GM12865 (cell line): ENCODE measurements at regions not wholly inside any gene's neighbourhood (a gene's known extent, or its start where the extent isn't known, plus 50 kb on each side); places are given as distances from the start of the nearest gene placed in this dataset.

ENCODE experiments used
- DNase-seq: peaks from one replicate; pipeline ENCODE4 v3.0.0; 2010; ENCODE audit warnings: low read depth
- H3K4me3 ChIP-seq: 2 replicates; pipeline ENCODE4 v1.5.1; 2011; ENCODE audit warnings: mild to moderate bottlenecking, low read depth, low read length, control low read depth
- CTCF ChIP-seq: IDR thresholded peaks from 2 replicates; pipeline ENCODE4 v1.5.1; 2011; ENCODE audit warnings: low read length, control low read depth, low read depth, inconsistent platforms; ENCODE audit not compliant: insufficient read depth; ENCODE audit errors: missing control alignments

- TF ChIP-seq CTCF = no peak
- DNase-seq = no peak
- H3K4me3 ChIP-seq = no peak overlapping the region
These were observed 529.9 kb upstream of the MMS22L start for GRCh38 chr6:97812940-97813339.

- no peak overlapping the region for H3K4me3 ChIP-seq
- DNase-seq = no peak
- TF ChIP-seq CTCF = no peak
These were observed 531.0 kb upstream of the MMS22L start for GRCh38 chr6:97813889-97814567.

GRCh38 chr6:97815301-97815812, 532.3 kb upstream of the MMS22L start:
- no peak for DNase-seq
- no peak for TF ChIP-seq CTCF
- no peak overlapping the region for H3K4me3 ChIP-seq

GRCh38 chr6:97816526-97816925, 533.5 kb upstream of the MMS22L start:
- no peak overlapping the region for H3K4me3 ChIP-seq
- no peak for DNase-seq
- TF ChIP-seq CTCF = no peak

GRCh38 chr6:97819710-97820109, 536.7 kb upstream of the MMS22L start:
- no peak for DNase-seq
- no peak overlapping the region for H3K4me3 ChIP-seq
- no peak for TF ChIP-seq CTCF

GRCh38 chr6:97820400-97820799, 537.4 kb upstream of the MMS22L start:
- TF ChIP-seq CTCF = no peak
- DNase-seq = no peak
- H3K4me3 ChIP-seq = no peak overlapping the region

GRCh38 chr6:97822632-97823031, 539.6 kb upstream of the MMS22L start:
- DNase-seq = no peak
- no peak for TF ChIP-seq CTCF
- H3K4me3 ChIP-seq = no peak overlapping the region
